ENCODE measurements at regions not wholly inside any gene's neighbourhood (a gene's known extent, or its start where the extent isn't known, plus 50 kb on each side); places are given as distances from the start of the nearest gene placed in this dataset.
"Not testable (repeated sequence)": the region's sequence is repeated elsewhere in the genome, so short reads cannot be mapped to it uniquely, and the experiment has no call there.

DNA sequence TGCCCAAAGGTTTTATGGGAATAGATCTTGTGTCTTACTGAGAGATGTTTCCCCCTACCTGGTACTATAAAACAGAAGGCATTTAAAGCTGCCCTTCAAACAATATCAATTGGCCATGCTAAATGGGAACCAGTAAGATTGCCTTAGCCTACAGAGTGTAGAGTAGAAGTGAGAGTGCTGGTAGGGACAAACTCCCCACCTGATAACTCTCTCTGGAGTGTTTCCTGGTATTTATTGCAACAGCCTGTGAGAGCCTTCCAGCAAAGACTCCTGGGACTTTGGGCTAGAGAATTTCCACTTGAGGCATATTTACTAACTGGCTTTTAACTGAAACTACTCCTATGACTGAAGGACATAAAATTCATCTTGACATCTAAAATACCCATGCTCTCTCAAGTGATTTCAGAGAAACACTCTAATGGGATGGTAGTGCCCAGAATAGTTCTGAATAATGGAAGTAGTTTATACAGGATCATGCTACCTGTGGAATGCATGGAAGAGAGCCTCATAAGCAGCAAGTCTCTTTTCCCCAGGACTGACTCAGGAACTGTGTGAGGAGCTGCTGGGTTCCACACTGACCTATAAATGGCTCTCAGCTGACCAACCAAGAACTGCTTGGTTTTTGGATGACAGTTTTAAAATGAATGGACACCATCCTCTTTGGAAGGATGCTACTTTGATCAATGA, 132.7 kb upstream of the SLITRK5 start:
- no peak for DNase-seq (ENCODE audit: low spot score)

DNA sequence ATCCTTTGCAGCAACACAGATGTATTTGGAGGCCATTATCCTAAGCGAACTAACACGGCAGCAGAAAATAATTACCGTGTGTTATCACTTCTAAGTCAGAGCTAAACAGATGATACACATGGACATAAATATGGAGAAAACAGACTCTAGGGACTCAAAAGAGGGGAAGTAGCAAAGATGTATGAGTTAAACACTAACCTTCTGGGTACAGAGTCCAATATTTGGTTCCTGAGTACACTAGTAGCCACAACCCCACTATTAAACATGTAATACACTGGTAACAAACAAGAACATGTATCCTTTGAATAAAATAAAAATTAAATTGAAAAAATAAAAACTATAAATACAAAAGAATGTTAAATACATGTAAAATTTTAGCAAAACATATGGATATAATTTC, 118.0 kb upstream of the SLITRK5 start:
- DNase-seq (ENCODE audit: low spot score): no peak

DNA sequence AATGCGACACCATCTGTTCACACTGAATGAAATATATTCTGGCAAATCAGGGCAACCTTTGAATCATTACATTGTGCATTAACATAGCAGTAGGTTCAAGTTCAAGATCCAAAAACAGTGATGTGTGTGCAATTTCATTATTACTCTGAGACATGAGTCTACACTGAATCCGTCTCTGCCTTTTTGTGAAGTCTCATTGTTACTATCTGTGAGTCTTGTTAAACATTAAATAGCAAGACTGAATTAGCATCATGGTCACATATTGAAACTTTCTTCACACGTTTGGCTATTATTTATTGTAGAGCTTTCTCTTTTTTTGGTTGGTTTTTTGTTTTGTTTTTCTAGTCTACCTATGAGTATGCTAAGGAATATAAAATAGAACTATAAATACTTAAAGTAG, 117.1 kb upstream of the SLITRK5 start:
- DNase-seq (ENCODE audit: low spot score): no peak

DNA sequence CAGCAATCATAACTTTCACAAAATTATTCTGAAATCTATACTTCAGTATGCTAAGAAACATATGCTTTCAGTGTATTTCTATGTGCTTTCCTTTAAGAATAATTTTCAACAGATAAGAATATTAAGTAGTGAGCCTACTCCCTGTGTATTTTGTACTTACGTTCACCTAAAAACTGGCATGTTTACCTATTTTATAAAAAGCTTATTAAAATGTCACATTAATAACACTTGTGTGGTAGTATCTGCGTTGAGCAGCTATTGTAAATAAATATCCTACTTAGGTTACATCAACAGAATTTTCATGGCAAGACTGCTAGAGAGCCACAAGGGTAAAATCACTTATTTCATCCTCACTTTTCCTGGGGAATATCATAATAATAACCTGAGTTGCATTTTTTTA, 113.4 kb upstream of the SLITRK5 start:
- no peak for DNase-seq (ENCODE audit: low spot score)

DNA sequence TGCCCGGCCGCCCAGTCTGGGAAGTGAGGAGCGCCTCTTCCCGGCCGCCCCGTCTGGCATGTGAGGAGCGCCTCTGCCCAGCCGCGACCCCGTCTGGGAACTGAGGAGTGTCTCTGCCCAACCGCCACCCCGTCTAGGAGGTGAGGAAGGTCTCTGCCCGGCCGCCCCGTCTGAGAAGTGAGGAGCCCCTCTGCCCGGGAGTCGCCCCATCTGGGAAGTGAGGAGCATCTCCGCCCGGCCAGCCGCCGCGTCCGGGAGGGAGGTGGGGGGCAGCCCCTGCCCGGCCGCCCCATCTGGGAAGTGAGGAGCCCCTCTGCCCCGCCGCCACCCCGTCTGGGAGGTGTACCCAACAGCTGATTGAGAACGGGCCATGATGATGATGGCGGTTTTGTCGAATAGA, 109.6 kb upstream of the SLITRK5 start:
- DNase-seq (ENCODE audit: low spot score): not testable (repeated sequence)

DNA sequence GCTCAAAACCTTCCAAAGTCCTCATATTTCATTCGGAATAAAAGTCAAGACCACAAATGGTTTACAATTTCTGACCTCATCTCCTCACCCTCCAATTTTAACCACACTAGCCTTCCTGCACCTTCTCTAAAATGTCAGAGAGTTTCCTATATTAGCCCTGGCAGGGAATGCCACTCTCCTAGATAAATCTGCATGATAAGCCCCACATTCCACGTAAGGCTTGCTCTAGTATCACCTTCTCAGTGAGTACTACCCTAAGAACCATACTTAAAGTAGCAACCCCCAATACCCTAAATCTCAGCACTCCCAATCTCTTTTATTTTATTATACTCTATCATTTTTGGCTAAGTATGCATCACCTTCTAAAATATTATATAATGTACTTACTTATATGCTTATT, 100.5 kb upstream of the SLITRK5 start:
- DNase-seq (ENCODE audit: low spot score): no peak

DNA sequence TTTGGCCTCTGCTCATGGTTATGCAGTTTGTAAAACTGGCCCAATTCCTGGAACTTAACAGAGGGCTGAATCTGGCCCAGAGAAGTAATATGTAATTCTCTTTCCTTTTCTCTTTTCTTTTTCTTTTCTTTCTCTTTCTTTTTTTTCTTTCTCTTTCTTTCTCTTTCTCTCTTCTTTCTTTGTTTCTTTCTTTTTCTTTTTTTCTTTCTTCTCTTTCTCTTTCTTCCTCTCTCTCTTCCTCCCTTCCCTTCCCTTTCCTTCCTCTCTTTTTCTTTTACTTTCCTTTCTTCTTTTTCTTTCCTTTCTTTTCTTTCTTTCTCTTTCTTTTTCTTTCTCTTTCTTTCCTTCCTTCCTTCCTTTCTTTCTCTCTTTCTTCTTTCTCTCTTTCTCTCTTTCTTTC, 88.8 kb upstream of the SLITRK5 start:
- DNase-seq (ENCODE audit: low spot score): no peak

DNA sequence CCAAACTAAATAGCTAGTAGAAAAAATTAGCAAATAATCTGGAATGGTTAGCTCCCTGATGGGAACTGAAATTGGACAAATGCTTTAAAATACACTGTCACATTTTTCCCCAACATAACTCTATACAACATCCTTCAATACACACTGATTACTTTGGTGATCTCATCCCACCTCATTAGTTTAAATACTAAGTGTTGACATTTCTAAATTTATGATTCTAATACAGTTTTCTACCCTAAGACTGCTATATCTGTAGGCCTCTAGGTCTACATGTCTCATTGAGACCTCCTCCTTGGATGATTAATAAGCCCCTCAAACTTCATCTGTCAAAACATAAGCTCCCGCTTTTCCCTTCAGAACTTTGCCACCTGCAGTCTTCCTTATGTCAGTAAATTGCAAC, 80.7 kb upstream of the SLITRK5 start:
- DNase-seq (ENCODE audit: low spot score): no peak

DNA sequence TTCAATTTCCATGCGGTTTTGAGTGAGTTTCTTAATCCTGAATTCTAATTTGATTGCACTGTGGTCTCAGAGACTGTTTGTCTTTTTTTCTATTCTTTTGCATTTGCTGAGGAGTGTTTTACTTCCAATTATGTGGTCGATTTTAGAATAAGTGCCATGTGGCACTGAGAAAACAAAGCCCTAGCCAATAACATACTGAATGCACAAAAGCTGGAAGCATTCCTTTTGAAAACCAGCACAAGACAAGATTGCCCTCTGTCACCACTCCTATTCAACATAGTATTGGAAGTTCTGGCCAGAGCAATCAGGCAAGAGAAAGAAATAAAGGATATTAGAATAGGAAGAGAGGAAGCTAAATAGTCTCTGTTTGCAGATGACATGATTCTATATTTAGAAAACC, 66.7 kb upstream of the SLITRK5 start:
- DNase-seq (ENCODE audit: low spot score): not testable (repeated sequence)

DNA sequence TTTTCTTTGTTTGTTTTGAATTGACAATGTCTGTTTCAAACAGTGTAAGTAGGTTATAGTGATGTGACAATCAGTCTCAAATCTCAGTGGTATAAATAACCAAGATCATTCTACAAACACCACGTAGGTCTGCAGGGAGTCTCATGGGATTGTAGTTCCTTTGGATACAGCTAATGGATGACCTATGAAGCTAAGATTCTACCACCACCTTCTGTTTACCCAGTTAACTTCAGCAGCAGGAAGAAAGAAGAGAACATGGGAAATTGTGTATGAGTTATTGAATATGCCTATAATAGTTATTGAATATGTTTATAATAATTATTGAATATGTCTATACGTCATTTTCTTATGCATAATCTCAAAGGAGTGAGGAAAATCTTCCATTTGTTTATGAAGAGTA, 63.9 kb upstream of the SLITRK5 start:
- no peak for DNase-seq (ENCODE audit: low spot score)

DNA sequence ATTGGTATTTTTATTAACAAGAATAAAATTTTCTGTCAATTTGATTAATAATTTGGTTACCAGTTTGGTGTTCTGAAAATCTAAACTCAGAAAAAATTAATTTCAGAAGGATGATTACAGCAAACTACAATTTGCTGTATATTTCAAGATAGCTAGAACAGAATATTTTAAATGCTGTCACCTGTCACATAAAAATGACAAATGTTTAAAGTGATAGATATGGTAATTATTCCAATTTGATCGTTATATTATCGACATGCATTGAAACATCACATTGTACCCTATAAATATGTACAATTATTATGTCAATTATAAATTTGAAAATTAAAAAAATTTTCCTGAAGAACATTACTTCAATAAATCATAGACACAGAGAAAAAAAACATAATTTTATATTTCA, 56.9 kb upstream of the SLITRK5 start:
- DNase-seq (ENCODE audit: low spot score): no peak

Data from Ammon's horn (tissue), 1 donor.